ENCODE measurements at regions not wholly inside any gene's neighbourhood (a gene's known extent, or its start where the extent isn't known, plus 50 kb on each side); places are given as distances from the start of the nearest gene placed in this dataset.

DNA sequence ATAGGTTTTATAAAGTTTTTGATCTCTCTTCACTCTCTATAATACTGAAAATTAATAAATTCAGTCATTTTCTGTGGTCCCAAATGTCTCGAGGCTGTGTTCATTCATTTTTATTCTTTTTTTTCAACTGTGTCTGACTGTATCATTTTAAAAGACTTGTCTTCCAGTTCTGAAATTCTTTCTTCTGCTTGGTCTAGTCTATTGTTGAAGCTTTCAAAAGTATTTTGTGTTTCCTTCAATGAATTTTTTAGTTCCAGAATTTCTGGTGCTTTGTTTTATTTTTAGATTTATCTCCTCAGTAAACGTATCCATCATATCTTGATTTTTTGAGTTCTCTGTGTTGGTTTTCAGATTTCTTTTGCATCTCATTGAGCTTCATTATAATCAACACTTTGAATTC is 161.0 kb upstream of the CHRM3 start:
- Histone ChIP-seq H3K36me3 (ENCODE audit: insufficient read depth, low read length) (no peaks in the 10 kb centered on the region), H2AFZ (ENCODE audit: low read length) (no peak overlapping the region), H3F3A (ENCODE audit: low read depth) (no peaks in the 10 kb centered on the region), H3K9me2 (replicated peaks; ENCODE audit: low read depth, low read length) (no peaks in the 10 kb centered on the region; the same call in 1 of the 2 replicates), H3K4me2 (ENCODE audit: low read depth, low read length, poor library complexity, severe bottlenecking) (no peak overlapping the region), H3K79me2 (ENCODE audit: insufficient read depth, low read length) (no peaks in the 10 kb centered on the region), H3K4me1 (ENCODE audit: insufficient read depth, low read length, poor library complexity, severe bottlenecking) (no peaks in the 10 kb centered on the region), H4K20me1 (ENCODE audit: insufficient read depth, low read length, poor library complexity, severe bottlenecking) (no peaks in the 10 kb centered on the region), H3K9me3 (ENCODE audit: insufficient read depth, low read depth, low read length) (no peaks in the 10 kb centered on the region), H3K9ac (ENCODE audit: low read depth, low read length, poor library complexity, severe bottlenecking) (no peak overlapping the region), H3K4me3 (ENCODE audit: low read length, poor library complexity, severe bottlenecking) (no peak overlapping the region), H3K27me3 (ENCODE audit: insufficient read depth, low read length, poor library complexity, severe bottlenecking) (no peaks in the 10 kb centered on the region)
- TF ChIP-seq, protein P1, sequence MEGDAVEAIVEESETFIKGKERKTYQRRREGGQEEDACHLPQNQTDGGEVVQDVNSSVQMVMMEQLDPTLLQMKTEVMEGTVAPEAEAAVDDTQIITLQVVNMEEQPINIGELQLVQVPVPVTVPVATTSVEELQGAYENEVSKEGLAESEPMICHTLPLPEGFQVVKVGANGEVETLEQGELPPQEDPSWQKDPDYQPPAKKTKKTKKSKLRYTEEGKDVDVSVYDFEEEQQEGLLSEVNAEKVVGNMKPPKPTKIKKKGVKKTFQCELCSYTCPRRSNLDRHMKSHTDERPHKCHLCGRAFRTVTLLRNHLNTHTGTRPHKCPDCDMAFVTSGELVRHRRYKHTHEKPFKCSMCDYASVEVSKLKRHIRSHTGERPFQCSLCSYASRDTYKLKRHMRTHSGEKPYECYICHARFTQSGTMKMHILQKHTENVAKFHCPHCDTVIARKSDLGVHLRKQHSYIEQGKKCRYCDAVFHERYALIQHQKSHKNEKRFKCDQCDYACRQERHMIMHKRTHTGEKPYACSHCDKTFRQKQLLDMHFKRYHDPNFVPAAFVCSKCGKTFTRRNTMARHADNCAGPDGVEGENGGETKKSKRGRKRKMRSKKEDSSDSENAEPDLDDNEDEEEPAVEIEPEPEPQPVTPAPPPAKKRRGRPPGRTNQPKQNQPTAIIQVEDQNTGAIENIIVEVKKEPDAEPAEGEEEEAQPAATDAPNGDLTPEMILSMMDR (conservative IDR thresholded peaks at IDR 0.05; ENCODE audit: low read length): no peak
- no peak for TF ChIP-seq EZH2phosphoT487 (IDR thresholded peaks at IDR 0.05; ENCODE audit: borderline replicate concordance)

DNA sequence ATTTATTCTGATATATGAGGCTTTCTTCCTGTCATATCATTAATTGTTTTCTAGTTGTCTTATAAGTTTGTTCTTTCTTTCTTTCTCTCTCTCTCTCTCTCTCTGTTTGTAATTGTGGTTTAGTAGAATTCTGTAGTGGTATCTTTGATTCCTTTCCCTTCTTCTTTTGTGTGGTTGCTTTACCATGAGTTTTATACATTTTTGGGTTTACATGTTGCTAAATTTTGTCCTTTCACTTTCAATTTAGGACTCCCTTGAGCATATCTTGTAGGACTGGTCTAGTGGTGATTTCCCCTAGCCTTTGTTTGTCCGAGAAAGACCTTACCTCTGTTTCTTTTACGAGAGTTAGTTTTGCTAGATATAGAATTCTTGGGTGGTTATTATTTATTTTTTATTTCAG is 162.3 kb upstream of the CHRM3 start:
- Histone ChIP-seq H3K36me3 (ENCODE audit: insufficient read depth, low read length) (no peaks in the 10 kb centered on the region), H3K9me2 (replicated peaks; ENCODE audit: low read depth, low read length) (no peaks in the 10 kb centered on the region; the same call in 1 of the 2 replicates), H3K4me3 (ENCODE audit: low read length, poor library complexity, severe bottlenecking) (no peak overlapping the region), H2AFZ (ENCODE audit: low read length) (no peak overlapping the region), H3K27me3 (ENCODE audit: insufficient read depth, low read length, poor library complexity, severe bottlenecking) (no peaks in the 10 kb centered on the region), H3K4me1 (ENCODE audit: insufficient read depth, low read length, poor library complexity, severe bottlenecking) (no peaks in the 10 kb centered on the region), H3K4me2 (ENCODE audit: low read depth, low read length, poor library complexity, severe bottlenecking) (no peak overlapping the region), H3K79me2 (ENCODE audit: insufficient read depth, low read length) (no peaks in the 10 kb centered on the region), H3K9me3 (ENCODE audit: insufficient read depth, low read depth, low read length) (no peaks in the 10 kb centered on the region), H4K20me1 (ENCODE audit: insufficient read depth, low read length, poor library complexity, severe bottlenecking) (no peaks in the 10 kb centered on the region), H3K9ac (ENCODE audit: low read depth, low read length, poor library complexity, severe bottlenecking) (no peak overlapping the region), H3F3A (ENCODE audit: low read depth) (no peaks in the 10 kb centered on the region)
- TF ChIP-seq, protein P1 (conservative IDR thresholded peaks at IDR 0.05; ENCODE audit: low read length): no peak
- TF ChIP-seq EZH2phosphoT487 (IDR thresholded peaks at IDR 0.05; ENCODE audit: borderline replicate concordance): no peak

DNA sequence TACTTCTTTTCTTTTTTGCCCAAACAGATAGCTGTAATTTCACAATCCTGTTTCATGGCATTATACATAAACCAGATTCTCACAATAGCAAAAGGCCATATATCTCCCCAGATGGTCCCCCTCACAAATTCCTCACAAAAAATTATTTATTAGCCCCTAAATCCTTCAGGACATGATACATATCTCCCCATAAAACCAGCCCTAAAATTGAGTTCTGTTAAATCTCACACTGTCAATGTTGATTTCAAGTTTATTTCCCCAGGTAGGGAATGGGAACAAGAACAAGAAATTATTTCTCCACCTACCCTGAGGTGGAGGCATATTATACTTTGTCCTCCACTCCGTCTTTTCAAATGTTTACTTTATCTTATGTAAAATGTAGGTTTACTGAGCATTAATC is 163.4 kb upstream of the CHRM3 start:
- Histone ChIP-seq H3K4me2 (ENCODE audit: low read depth, low read length, poor library complexity, severe bottlenecking) (no peak overlapping the region), H4K20me1 (ENCODE audit: insufficient read depth, low read length, poor library complexity, severe bottlenecking) (no peaks in the 10 kb centered on the region), H3K9me3 (ENCODE audit: insufficient read depth, low read depth, low read length) (no peaks in the 10 kb centered on the region), H3K4me3 (ENCODE audit: low read length, poor library complexity, severe bottlenecking) (no peak overlapping the region), H3F3A (ENCODE audit: low read depth) (no peaks in the 10 kb centered on the region), H3K36me3 (ENCODE audit: insufficient read depth, low read length) (no peaks in the 10 kb centered on the region), H3K79me2 (ENCODE audit: insufficient read depth, low read length) (no peaks in the 10 kb centered on the region), H2AFZ (ENCODE audit: low read length) (no peak overlapping the region), H3K9me2 (replicated peaks; ENCODE audit: low read depth, low read length) (no peaks in the 10 kb centered on the region; the same call in 1 of the 2 replicates), H3K9ac (ENCODE audit: low read depth, low read length, poor library complexity, severe bottlenecking) (no peak overlapping the region), H3K27me3 (ENCODE audit: insufficient read depth, low read length, poor library complexity, severe bottlenecking) (no peaks in the 10 kb centered on the region), H3K4me1 (ENCODE audit: insufficient read depth, low read length, poor library complexity, severe bottlenecking) (no peaks in the 10 kb centered on the region)
- TF ChIP-seq, protein P1 (conservative IDR thresholded peaks at IDR 0.05; ENCODE audit: low read length): no peak
- TF ChIP-seq EZH2phosphoT487 (IDR thresholded peaks at IDR 0.05; ENCODE audit: borderline replicate concordance): no peak
